GM12875 (cell line): ENCODE measurements at regions not wholly inside any gene's neighbourhood (a gene's known extent, or its start where the extent isn't known, plus 50 kb on each side); places are given as distances from the start of the nearest gene placed in this dataset.

ENCODE experiments used
- H3K4me3 ChIP-seq: one replicate; pipeline ENCODE4 v1.5.1; 2011; ENCODE audit warnings: low read depth, low read length, control low read depth
- CTCF ChIP-seq: IDR thresholded peaks from 2 replicates; pipeline ENCODE4 v1.5.1; 2011; ENCODE audit warnings: low read depth, mild to moderate bottlenecking, control low read depth, inconsistent platforms, low read length, moderate library complexity, borderline replicate concordance; ENCODE audit not compliant: insufficient read depth

- H3K4me3 ChIP-seq: no peak overlapping the region
- TF ChIP-seq CTCF: no peak
Measured at GRCh38 chr14:38528582-38528981, 272.7 kb upstream of the CLEC14A start.

- no peak for TF ChIP-seq CTCF
- no peak overlapping the region for H3K4me3 ChIP-seq
Measured at GRCh38 chr14:38527502-38527878, 271.6 kb upstream of the CLEC14A start.

DNA sequence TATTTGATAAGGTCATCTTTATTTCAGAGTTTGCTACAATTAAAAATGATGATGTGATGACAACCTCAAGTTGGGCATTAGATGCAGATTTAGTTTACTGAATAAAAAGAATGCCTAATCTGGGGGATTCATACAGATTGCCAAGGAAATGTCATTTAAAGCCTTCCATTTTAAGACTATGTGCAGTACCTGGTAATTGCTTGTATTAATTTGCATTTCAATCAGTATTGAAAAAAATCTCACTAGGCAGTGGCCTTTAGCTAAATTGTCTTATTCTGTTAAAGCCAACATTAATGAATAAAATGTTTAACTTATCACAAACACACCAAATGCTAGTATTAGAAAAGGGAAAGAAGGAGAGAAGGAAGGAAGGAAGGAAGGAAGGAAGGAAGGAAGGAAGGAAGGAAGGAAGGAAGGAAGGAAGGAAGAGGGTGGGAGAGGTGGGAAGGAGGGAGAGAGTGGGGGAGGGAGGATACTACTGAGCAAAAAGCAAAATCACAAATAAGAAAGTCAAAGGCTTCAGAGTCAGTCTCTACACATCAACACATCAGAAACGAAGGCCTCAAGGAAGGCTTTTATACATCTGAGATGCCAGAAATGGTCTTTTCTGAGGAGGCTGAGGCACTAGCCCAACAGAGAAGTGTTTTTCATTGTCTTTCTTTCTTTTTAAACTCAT lies 271.1 kb upstream of the CLEC14A start:
- no peak for TF ChIP-seq CTCF

GRCh38 chr14:38524636-38525509 lies 269.0 kb upstream of the CLEC14A start:
- no peak for TF ChIP-seq CTCF
- H3K4me3 ChIP-seq: no peak overlapping the region

More for the DNA sequence above, 271.1 kb upstream of the CLEC14A start:
- no peak overlapping the region for H3K4me3 ChIP-seq

DNA sequence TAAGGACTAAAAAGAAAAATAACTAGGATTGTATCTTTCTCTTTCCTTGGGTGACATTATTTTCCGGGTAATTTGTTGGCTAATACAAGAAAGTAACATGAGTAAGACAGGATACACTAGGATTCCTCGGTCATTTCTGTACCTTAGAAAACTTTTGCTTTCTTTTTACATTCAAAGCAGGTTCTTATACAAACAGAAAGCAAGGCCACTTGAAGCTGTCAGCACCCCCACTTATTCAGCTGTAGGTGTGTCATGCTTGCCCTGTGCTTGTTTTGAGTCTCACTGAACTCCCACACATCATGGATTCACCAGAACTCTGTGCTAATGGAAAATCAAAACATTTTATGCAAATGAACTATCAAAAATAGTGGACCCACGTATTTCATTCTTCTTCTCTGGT lies 266.8 kb upstream of the CLEC14A start:
- no peak for TF ChIP-seq CTCF

DNA sequence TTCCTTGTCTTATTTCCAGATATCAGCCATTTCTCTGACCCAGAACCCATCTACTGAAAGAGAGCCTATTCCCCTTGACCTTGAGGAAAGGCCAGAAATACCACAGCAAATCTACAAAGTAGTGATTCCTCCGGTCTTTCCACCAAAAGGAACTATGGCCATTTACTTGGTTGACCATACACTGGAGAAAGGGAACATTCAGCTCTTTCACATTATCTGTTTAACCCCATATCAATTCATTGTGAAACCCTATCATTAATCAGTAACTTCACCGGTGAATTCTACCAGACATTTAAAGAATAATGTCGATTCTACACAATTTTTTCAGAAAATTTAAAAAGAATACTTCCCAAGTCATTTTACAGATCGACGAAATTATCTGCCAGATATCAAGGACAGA lies 265.7 kb upstream of the CLEC14A start:
- H3K4me3 ChIP-seq: no peak overlapping the region
- no peak for TF ChIP-seq CTCF

More for the DNA sequence above, 266.8 kb upstream of the CLEC14A start:
- no peak overlapping the region for H3K4me3 ChIP-seq
